ENCODE measurements at regions not wholly inside any gene's neighbourhood (a gene's known extent, or its start where the extent isn't known, plus 50 kb on each side); places are given as distances from the start of the nearest gene placed in this dataset.
"Not testable (repeated sequence)": the region's sequence is repeated elsewhere in the genome, so short reads cannot be mapped to it uniquely, and the experiment has no call there.

DNA sequence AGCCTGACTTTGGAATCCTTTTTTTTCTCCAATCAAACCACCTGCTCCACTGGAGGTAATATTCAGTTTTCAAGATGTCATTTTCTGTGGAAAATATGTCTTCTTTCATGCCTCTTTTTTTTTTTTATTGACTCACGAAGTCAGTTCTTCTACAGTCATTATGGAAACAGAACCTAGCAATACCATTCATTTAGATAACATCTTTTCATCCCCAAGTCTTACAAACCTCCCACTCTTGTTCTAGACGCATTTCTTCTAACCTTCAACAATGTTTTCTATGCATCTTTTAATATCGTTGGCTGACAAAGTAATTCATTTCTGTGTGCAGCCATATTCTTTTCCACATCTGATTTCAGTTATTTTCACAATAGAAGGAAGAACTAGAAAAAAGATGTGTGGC lies 474.3 kb upstream of the CCDC196 start:
- Histone ChIP-seq H3K36me3 (ENCODE audit: control insufficient read depth, insufficient read depth, low read length) (no peaks in the 10 kb centered on the region), H3K27me3 (ENCODE audit: control insufficient read depth, insufficient read depth, low read length) (no peaks in the 10 kb centered on the region), H3K4me3 (ENCODE audit: low read depth, low read length) (no peak overlapping the region)
- TF ChIP-seq, protein P1, sequence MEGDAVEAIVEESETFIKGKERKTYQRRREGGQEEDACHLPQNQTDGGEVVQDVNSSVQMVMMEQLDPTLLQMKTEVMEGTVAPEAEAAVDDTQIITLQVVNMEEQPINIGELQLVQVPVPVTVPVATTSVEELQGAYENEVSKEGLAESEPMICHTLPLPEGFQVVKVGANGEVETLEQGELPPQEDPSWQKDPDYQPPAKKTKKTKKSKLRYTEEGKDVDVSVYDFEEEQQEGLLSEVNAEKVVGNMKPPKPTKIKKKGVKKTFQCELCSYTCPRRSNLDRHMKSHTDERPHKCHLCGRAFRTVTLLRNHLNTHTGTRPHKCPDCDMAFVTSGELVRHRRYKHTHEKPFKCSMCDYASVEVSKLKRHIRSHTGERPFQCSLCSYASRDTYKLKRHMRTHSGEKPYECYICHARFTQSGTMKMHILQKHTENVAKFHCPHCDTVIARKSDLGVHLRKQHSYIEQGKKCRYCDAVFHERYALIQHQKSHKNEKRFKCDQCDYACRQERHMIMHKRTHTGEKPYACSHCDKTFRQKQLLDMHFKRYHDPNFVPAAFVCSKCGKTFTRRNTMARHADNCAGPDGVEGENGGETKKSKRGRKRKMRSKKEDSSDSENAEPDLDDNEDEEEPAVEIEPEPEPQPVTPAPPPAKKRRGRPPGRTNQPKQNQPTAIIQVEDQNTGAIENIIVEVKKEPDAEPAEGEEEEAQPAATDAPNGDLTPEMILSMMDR (IDR thresholded peaks at IDR 0.05; ENCODE audit: insufficient read depth, low read length, severe bottlenecking): no peak
- FAIRE-seq (no peak), DNase-seq (ENCODE audit: low read depth) (no peak)

DNA sequence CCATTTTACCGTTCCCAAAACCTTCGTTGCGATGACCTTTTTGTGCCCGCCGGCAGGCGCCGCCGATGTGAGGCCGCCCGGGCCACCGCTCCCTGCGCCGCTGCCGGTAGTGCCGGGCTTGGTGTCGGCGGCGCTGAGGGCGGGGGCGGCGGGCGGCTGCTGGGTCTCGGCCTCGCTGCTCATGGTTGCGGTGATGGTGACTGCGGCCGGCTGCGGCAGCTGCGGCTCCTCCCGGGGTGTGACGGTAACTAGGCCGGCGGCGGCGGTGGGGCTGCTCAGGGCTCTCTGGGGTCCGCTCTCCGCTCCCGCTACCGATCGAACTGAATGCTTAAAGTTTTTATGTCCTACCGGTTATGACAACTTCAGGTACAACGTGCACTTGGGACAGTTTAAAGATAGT lies 472.6 kb upstream of the CCDC196 start:
- not testable (repeated sequence) for DNase-seq (ENCODE audit: low read depth); FAIRE-seq; H3K36me3 ChIP-seq (ENCODE audit: control insufficient read depth, insufficient read depth, low read length)

DNA sequence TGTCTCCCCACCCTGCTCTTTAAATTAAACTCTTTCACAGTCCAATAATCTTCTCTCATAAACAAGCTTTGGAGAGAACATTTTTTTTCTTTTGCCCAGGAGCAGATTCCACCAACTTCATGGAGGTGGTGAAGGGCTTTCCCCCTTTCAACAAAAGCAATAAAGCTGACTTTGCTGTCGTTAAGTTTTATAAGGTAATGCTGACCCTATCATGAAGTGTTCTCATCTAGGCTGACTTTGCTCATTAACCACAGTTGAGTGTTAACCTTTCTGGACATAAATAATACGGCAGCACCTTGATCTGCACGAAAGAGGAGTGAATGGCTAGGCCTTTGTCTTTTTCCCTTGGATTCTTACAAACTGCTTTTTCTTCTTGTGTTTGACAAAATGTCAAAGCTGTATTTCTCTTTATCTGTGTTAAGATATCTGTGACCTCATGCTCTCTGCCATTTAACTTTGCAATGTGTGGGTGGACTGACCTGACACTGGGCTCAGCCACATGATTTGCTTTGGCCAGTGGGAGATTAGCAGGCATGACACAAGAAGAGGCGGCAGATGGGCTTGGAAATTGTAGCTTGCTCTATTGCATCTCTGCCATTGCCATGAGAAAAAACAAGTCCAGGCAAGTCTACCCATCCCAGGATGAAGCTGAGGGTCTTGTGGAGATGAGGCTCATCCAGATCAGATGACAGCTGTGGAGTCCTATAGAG lies 470.9 kb upstream of the CCDC196 start:
- H3K4me3 ChIP-seq (ENCODE audit: low read depth, low read length): no peak overlapping the region
- TF ChIP-seq, protein P1 (IDR thresholded peaks at IDR 0.05; ENCODE audit: insufficient read depth, low read length, severe bottlenecking): no peak
- DNase-seq (ENCODE audit: low read depth): no peak
- H3K36me3 ChIP-seq (ENCODE audit: control insufficient read depth, insufficient read depth, low read length): no peaks in the 10 kb centered on the region
- FAIRE-seq: no peak
- H3K27me3 ChIP-seq (ENCODE audit: control insufficient read depth, insufficient read depth, low read length): no peaks in the 10 kb centered on the region

More for the DNA sequence above, 472.6 kb upstream of the CCDC196 start:
- H3K4me3 ChIP-seq (ENCODE audit: low read depth, low read length); H3K27me3 ChIP-seq (ENCODE audit: control insufficient read depth, insufficient read depth, low read length): not testable (repeated sequence)

DNA sequence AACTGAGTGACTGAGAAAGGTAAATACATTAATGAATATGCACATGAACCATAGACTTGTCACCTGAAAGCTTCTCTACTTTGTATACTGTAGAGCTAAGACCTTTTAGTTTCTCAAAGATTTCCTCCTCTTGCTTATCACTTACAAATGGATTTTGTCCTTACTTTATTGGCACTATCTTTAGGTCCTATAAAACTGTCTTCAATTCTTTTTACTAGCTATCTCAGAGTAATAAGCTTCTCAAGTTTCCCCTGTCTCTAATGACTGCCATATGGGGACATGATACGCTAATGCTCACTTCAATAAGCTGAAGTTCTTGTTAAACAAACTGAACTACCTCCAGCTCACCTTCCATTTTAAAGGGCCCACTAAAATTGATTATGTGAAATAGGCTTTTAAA lies 468.2 kb upstream of the CCDC196 start:
- FAIRE-seq (no peak), DNase-seq (ENCODE audit: low read depth) (no peak)
- no peaks in the 10 kb centered on the region for H3K36me3 ChIP-seq (ENCODE audit: control insufficient read depth, insufficient read depth, low read length)
- H3K27me3 ChIP-seq (ENCODE audit: control insufficient read depth, insufficient read depth, low read length): no peaks in the 10 kb centered on the region
- no peak overlapping the region for H3K4me3 ChIP-seq (ENCODE audit: low read depth, low read length)
- TF ChIP-seq, protein P1 (IDR thresholded peaks at IDR 0.05; ENCODE audit: insufficient read depth, low read length, severe bottlenecking): no peak

DNA sequence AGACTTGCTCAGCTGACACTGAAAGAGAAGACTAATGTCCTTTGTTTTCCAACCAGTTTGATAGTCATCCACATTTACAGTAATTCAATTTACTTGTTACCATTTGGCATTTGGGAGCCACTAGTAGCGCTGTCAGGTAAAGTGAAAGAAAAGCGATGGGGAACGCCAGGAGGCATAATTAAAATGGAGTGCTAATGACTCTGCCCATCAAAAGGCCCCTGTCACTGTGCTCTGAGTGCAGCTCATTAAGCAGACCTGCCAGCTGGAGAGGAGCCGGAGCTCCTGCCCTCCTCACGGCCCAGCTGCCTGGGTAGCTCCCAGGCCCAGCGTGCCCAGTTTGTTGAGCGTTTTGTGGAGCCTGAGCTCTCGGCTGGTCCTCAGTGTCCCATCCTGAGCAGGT lies 463.6 kb upstream of the CCDC196 start:
- Histone ChIP-seq H3K36me3 (ENCODE audit: control insufficient read depth, insufficient read depth, low read length) (no peaks in the 10 kb centered on the region), H3K27me3 (ENCODE audit: control insufficient read depth, insufficient read depth, low read length) (no peaks in the 10 kb centered on the region), H3K4me3 (ENCODE audit: low read depth, low read length) (no peak overlapping the region)
- no peak for DNase-seq (ENCODE audit: low read depth)
- no peak for FAIRE-seq
- TF ChIP-seq, protein P1 (IDR thresholded peaks at IDR 0.05; ENCODE audit: insufficient read depth, low read length, severe bottlenecking): no peak

DNA sequence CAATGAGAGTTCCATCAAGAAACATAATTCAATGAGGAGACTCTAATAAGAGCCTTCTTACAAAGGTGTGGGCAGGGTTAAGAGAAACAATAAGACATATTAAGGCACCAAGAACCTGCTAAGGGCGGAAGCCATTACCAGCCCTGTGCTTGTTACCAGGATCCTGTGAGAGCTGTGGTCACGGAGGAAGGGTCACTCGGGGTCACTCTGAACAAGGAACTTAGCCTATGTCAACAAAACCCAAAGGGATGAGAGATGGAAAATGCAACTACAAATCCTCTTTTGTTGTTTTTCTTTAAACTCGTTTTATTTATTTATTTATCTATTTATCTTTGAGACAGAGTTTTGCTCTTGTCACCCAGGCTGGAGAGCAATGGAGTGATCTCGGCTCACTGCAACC lies 460.4 kb upstream of the CCDC196 start:
- no peak for FAIRE-seq
- TF ChIP-seq, protein P1 (IDR thresholded peaks at IDR 0.05; ENCODE audit: insufficient read depth, low read length, severe bottlenecking): no peak

DNA sequence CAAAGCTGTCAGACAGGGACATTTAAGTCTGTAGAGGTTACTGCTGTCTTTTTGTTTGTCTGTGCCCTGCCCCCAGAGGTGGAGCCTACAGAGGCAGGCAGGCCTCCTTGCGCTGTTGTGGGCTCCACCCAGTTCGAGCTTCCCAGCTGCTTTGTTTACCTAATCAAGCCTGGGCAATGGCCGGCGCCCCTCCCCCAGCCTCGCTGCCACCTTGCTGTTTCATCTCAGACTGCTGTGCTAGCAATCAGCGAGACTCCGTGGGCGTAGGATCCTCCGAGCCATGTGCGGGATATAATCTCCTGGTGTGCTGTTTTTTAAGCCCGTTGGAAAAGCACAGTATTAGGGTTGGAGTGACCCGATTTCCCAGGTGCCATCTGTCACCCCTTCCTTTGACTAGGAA lies 454.2 kb upstream of the CCDC196 start:
- not testable (repeated sequence) for DNase-seq (ENCODE audit: low read depth); H3K36me3 ChIP-seq (ENCODE audit: control insufficient read depth, insufficient read depth, low read length); H3K27me3 ChIP-seq (ENCODE audit: control insufficient read depth, insufficient read depth, low read length); H3K4me3 ChIP-seq (ENCODE audit: low read depth, low read length); FAIRE-seq

More for the DNA sequence above, 460.4 kb upstream of the CCDC196 start:
- no peak for DNase-seq (ENCODE audit: low read depth)
- H3K36me3 ChIP-seq (ENCODE audit: control insufficient read depth, insufficient read depth, low read length): no peaks in the 10 kb centered on the region
- H3K4me3 ChIP-seq (ENCODE audit: low read depth, low read length): no peak overlapping the region
- no peaks in the 10 kb centered on the region for H3K27me3 ChIP-seq (ENCODE audit: control insufficient read depth, insufficient read depth, low read length)

Data from bronchial epithelial cell (primary cell).